ENCODE measurements at regions not wholly inside any gene's neighbourhood (a gene's known extent, or its start where the extent isn't known, plus 50 kb on each side); places are given as distances from the start of the nearest gene placed in this dataset.

GRCh38 chr7:136665878-136666509 lies 202.5 kb upstream of the CHRM2 start:
- DNase-seq (ENCODE audit: low spot score) = no peak

DNA sequence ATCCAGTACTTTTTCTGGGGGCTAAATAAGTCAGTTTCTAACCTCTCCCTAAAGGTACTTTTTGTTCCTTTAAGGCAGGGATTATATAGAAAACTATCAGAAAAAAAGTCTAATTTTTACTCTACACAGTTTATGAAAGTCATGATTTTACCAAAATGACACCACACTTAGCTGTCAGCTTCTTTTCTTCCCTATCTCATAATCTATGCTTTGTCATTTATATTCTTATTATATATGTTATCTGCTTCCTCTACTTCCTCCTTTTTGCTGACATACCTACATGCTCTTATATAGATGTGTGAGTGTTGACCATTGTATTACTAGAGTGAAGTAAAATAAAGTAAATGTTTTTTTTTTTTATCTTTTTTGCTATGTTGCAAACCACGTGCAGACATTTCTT lies 203.9 kb upstream of the CHRM2 start:
- no peak for DNase-seq (ENCODE audit: low spot score)

GRCh38 chr7:136657482-136657921 lies 210.9 kb upstream of the CHRM2 start:
- no peak for DNase-seq (ENCODE audit: low spot score)

DNA sequence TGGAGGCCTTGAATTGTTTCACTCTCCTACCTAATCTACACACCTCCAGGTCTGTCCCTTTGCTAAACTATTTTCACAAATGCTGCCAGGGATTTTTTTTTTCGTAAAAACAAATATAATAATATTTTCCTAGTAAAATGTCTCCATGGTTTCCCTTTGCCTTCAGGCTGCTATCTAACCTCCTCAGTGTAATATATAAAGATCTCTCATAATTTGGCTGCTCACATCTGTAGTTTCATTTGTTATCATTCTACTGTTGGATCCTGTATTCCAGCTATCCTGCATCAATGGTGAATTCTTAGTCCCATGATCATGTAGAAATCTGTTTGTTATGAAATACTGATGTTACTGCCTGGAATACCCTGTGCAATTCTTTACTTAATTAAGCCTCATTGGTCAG lies 211.9 kb upstream of the CHRM2 start:
- DNase-seq (ENCODE audit: low spot score) = no peak

DNA sequence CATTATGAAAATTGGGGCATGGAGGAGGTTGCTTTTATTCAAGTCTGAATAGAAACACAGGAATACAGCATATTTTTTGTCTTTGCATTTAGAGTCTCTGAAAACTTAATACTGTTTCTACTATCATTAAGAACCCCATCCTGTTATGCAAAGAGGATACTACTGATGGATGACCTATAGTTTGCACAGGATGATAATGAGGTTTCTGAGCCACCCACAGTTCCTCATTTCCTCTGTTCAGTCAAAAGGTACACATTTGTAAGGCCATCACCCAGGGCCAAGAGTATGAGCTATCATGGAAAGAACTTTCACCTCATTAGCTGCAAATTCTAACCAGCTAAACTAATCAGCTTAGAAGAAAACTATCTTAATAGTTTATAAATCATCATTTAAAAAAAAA lies 213.0 kb upstream of the CHRM2 start:
- no peak for DNase-seq (ENCODE audit: low spot score)

DNA sequence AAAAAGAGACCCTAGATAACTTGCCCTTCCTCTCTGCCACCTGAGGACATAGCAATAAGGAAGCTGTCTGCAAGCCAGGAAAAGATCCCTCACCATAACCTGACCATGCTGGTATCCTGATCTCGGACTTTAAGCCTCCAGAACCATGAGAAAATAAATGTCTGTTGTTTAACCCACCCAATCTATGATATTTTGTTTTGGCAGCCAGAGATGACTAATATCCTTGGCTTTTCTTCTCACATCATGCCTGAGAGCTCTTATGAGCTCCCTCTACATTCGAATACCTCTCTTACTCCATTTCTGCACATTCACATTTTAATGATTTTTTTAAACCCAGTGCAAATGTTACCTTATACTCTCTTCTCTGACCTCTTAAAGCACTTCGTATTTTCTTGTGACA lies 214.0 kb upstream of the CHRM2 start:
- no peak for DNase-seq (ENCODE audit: low spot score)

GRCh38 chr7:136652635-136653370 lies 215.6 kb upstream of the CHRM2 start:
- DNase-seq (ENCODE audit: low spot score) = no peak

- DNase-seq (ENCODE audit: low spot score) = no peak
These were observed 227.5 kb upstream of the CHRM2 start for GRCh38 chr7:136640977-136641376.

DNA sequence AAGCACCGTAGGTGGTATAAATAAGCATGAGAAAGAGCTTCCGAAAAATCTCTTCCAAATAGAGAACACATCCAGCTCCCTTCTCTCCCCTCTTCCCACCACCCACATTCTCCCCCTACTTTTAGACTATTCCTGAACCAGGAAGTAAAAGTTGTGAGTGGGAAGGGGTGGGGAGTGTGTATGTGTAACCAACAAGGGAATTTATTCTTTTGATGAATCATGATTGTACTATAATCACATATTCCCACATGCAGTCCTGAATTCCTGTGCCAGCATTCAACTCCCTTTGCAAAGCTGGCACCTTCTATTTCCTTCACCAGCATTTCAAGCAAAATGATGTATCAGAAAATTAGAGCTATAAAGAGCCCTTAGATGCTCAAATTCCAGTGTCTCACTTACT lies 230.6 kb upstream of the CHRM2 start:
- DNase-seq (ENCODE audit: low spot score) = no peak

- no peak for DNase-seq (ENCODE audit: low spot score)
These were observed 232.7 kb upstream of the CHRM2 start for GRCh38 chr7:136635751-136636150.

- DNase-seq (ENCODE audit: low spot score) = no peak
These were observed 249.6 kb upstream of the CHRM2 start for GRCh38 chr7:136618818-136619217.

DNA sequence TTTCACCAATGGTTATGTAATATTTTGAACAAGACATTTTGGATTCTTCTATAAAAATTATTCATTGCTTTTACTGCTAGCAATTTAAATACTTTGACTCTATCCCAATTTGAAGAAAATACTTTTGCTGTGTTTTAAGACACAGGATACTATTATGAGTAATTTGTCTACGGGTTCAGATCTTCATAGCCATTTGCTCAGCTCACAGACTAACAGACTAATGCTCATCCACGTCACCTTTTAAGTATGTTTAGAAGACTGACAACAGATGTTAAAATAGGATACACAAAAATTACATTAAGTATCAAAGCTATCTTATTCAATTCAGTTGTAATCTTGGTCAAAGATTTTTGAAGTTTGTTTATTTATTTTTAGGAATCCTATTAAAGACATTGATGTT lies 251.3 kb upstream of the CHRM2 start:
- no peak for DNase-seq (ENCODE audit: low spot score)

GRCh38 chr7:136605532-136606329 lies 262.7 kb upstream of the CHRM2 start:
- DNase-seq (ENCODE audit: low spot score) = no peak

DNA sequence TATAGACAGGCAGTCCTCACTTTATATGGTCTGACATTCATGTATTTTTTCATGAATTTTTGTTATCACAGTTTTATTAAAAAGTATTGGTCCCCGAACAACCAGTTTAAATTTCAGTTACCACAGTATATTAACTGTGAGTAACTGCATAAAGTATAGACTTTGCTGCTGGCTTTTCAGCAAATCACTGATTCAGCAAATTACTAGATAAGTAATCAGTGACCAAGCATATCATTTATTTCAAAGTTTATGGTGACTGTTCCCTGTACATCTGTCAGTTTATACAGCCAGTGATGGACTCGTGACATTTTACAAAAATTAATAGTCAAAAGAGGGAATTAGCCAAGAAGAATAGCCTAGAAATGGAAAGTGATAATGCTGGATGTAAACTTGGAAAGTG lies 266.7 kb upstream of the CHRM2 start:
- DNase-seq (ENCODE audit: low spot score) = no peak

DNA sequence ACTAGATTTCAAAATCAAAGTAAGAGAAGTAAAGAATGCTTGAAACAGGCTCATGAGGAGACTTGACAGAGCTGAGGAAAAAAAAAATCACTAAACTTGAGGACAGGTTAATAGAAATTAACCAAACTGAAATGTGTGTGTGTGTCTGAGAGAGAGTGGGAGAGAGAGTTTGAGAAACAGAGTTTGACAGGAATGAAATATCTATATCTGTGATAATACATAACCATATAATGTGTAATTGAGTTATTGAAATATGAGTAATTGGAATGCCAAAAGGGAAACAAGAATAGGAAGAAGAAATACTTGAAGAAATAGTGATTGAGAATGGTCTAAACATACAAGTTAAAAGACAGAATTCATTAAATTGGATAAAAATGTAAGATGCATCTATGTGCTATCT lies 268.0 kb upstream of the CHRM2 start:
- DNase-seq (ENCODE audit: low spot score) = no peak

DNA sequence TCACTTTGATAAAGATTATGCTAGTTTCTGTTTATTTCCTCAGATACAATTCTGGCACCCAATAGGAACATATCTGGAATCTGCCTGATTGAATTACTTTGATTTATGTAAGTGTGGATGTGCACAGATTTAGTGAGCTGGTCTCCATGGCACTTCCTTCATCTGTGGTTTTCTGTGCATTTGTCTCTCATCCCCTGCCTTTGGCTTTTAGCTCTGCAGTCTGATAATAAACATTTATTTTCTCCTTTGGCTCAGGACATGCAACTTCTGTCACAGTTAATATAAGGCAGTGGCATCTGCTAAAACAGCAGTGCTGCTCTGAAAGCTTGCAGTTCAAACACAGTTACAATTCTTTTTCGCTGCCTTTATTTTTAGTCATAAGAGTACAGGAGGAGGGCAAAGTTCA lies 273.7 kb upstream of the CHRM2 start:
- DNase-seq (ENCODE audit: low spot score) = no peak

DNA sequence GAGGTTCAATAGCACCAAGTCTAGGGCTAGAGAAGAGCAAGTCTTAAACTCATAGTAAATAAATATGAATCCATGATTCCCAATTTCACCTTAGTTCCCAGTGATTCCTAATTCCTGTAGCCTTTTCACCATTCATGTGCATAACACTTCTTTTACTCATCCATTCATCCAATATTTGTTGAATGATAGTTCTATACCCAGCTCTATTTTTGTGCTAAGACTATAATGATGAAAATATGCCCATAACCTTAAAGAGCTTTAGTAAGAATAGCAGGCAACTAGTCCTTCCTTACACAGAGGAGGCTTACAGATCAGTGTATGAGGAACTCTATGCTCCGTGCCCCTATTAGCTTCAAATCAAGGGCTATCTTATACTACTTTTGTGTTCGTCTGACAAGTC lies 280.2 kb upstream of the CHRM2 start:
- DNase-seq (ENCODE audit: low spot score) = no peak

DNA sequence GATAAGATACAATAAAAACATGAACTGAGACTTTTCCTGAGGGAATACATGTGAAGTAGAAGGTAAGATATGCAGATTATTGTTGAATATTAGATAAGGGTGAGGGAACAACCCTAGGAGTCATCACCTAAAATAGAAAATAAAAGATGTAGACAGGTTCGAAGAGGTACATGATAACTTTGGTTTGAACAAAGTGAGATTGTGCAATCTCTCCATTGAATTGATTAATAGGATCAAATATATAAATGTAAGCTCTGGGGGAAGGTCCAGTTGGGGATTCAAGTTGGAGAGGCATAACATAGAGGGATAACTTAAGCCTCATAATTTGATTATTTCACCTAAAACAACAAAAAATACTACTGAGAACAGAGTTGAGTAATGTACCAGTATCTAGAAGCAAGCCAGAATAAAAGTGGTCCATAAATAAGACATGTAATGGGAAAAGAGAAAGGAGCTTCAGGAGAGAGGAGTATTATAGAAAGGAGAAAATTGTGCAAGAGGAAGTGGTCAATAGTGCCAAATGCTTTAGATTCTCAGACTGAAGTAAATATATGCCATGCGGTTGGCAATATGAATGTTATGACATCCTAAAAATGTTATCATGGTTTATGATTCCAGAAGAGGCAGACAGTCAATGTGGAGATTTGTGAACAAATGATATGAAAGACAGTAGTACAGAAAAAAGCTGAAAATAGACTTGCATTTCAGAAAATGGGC lies 282.3 kb upstream of the CHRM2 start:
- DNase-seq (ENCODE audit: low spot score) = no peak

DNA sequence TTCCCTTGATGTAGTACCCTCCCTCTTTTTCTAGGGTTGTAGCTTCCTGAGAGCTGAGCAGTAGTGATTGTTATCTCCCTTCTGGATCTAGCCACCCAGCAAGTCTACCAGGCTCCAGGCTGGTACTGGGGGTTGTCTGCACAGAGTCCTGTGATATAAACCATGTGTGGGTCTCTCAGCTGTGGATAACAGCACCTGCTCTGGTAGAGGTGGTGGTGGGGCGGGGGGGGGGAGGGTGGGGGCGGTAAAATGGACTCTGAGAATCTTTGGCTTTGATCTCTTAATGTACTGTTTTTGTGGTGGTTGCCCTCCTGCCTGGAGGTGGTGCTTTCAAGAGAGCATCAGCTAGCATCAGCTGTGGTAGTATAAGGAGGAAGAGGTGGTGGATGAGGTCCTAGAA lies 302.0 kb upstream of the CHRM2 start:
- DNase-seq (ENCODE audit: low spot score) = no peak

- peak; percentile 57 for DNase-seq (ENCODE audit: low spot score)
These were observed 312.5 kb upstream of the CHRM2 start for GRCh38 chr7:136555933-136556332.

- DNase-seq (ENCODE audit: low spot score) = no peak
These were observed 316.8 kb upstream of the CHRM2 start for GRCh38 chr7:136551618-136552017.

GRCh38 chr7:136549756-136550155 lies 318.7 kb upstream of the CHRM2 start:
- DNase-seq (ENCODE audit: low spot score) = no peak

DNA sequence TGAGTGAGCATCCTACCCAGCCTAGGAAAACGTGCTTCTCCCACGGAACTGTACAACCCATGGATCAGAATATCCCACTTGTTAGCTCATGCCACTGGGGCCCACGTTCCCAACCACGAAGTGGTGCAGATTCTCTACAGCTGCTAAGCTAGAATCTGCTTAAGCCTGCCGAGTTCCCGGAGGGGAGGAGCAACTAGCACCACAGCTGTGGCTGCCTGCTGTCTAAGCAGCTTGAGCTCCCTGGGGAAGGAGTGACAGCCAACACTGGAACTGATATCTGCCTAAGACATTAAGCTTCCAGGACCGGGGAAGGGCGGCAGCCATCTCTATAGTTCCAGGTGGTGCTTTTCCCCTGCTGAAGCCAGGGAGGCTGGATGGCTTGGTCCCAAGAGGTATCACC lies 334.7 kb upstream of the CHRM2 start:
- DNase-seq (ENCODE audit: low spot score) = peak; percentile 82
